NOMO-1 treated with DMSO at 0.1 percent for 48 hours (cell line): ENCODE measurements at regions not wholly inside any gene's neighbourhood (a gene's known extent, or its start where the extent isn't known, plus 50 kb on each side); places are given as distances from the start of the nearest gene placed in this dataset.
"Not testable (repeated sequence)": the region's sequence is repeated elsewhere in the genome, so short reads cannot be mapped to it uniquely, and the experiment has no call there.

Experiments
- DNase-seq: peaks from one replicate; lab custom pipeline; 2025; ENCODE audit not compliant: unreplicated experiment; lab: John Stamatoyannopoulos, UW

DNA sequence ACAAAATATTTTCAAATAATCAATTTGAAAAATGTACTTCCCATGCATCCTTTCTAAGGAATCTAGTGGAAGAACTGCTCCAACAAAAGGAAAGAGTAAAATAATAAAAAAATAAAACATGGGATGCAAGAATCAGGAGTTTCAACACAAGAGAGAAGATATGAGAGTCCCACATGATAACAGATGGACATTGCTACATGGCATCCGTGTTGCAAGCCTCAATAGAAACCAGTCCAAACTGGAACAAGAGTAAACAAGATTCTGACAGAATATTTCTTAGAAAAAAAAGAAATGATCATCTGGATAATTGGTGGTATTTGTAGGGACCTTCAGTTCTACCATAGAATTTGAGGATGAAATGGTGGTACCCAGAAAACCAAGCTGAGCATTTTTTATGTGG lies 186.8 kb downstream of the FRK start:
- DNase-seq: no peak

DNA sequence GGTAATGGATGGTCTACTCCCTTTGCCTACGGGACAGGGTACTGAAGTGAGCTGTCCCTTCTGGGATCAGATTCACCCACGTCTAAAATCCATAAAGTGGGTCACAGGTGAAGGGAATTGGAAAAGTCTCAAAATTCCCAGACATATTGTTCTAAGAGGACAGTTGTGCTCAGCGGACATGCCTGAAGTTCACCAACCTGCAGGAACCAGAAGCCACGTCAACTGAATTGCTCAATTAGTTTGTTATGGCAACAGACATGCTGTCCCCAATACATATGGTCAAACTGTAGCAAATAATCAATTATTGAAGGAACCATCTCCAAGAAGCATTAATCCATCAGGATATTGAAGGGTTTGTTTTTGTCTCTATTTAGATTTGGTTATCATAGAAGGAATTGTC lies 190.2 kb downstream of the FRK start:
- DNase-seq: no peak

DNA sequence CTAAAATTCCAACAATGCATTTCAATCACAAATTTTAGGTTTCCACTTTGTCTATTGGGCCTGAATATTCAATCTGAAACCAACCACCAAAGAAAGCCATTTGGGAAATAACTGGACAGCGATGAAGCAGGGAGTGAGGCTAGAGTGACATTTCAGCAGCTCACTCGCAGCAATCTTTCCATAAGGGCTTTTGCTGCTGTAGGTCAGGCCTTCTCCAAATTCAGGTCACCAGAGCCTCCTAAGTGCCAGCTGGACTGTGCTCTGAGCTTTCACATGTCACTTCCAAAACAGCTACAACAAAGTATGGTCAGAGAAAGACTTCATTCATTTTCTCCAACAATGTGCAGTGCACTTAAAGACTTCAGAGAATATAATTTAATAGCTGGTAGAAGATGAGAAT lies 194.8 kb downstream of the FRK start:
- DNase-seq: no peak

DNA sequence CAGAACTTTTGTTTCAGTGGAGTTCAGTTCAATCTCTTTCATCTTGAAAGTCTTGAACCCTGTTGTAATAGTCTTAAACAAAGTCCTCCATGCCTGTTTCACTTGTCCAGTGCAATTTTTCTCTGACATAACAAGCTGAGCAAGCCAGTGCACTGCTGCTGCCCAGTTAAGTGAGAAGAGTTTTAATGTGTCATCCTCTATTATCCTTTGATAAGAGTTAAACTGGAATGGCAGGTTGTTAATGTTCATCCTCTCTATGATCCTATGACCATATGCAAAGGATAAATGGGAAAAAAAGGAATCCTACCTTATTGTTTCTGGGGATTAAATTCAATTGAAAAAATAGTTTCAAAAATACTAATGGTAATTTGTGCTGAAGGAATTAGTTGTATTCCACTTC lies 197.5 kb downstream of the FRK start:
- no peak for DNase-seq

DNA sequence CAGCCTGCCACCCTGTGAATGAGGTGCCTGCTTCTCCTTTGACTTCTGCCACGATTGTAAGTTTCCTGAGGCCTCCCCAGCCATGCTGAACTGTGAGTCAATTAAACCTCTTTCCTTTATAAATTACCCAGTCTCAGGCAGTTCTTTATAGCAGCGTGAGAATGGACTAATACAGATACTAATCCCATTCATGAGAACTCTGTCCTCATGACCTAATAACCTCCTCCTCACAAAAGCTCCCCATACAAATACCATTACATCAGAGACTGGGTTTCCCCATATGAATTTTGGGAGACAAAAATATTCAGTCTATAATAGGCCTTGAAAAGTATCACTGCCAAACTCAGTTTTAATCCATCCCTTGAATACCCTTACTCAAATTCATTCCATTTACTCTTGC lies 199.0 kb downstream of the FRK start:
- DNase-seq: not testable (repeated sequence)

DNA sequence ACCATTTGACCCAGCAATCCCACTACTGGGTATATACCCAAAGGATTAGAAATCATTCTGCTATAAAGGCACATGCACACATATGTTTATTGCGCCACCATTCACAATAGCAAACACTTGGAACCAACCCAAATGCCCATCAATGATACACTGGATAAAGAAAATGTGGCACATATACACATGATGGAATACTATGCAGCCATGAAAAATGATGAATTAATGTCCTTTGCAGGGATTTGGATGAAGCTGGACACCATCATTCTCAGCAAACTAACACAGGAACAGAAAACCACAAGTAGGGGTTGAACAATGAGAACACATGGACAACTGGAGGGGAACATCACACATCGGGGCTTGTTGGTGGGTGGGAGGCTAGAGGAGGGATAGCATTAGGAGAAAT lies 201.1 kb downstream of the FRK start:
- DNase-seq: not testable (repeated sequence)

DNA sequence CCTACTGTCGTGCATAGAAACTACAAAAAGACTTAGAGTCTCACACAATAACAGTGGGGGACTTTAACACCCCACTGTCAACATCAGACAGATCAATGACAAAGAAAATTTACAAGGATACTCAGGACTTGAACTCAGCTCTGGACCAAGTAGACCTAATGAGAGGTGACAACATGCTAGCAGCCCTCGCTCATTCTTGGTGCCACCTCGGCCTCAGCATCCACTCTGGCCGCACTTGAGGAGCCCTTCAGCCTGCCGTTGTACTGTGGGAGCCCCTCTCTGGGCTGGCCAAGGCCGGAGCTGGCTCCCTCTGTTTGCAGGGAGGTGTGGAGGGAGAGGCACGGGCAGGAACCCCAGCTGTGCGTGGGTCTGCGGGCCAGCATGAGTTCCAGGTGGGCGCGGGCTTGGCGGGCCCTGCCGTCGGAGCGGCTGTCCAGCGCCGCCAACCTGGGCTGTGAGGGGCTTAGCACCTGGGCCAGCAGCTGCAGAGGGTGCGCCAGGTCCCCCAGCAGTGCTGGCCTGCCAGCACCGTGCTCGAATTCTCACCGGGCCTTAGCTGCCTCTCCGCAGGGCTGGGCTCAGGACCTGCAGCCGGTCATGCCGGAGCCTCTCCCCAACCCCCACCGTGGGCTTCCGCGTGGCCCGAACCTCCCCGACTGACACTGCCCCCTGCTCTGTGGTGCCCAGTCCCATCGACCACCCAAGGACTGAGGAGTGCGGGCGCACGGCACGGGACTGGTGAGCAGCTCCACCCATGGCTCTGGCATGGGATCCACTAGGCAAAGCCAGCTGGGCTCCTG lies 205.6 kb downstream of the FRK start:
- no peak for DNase-seq

DNA sequence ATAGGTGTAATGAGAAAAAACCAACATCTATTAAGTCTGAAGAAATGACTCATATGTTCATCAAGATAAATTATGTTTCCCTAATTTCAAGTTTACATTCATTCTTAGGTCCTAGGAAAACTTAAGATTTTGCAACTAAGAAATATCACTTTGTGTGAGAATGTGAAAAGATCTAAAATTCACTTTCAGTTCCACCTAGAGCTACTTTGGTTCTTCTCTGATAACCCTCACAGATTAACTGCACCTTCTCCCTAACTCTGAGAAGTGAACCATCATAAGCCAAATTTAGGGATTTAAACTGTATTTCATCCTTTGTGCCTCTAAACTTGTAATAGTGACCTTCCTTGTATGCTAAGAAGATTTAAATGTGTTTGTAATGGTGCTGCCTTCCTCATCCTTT lies 213.0 kb downstream of the FRK start:
- no peak for DNase-seq

DNA sequence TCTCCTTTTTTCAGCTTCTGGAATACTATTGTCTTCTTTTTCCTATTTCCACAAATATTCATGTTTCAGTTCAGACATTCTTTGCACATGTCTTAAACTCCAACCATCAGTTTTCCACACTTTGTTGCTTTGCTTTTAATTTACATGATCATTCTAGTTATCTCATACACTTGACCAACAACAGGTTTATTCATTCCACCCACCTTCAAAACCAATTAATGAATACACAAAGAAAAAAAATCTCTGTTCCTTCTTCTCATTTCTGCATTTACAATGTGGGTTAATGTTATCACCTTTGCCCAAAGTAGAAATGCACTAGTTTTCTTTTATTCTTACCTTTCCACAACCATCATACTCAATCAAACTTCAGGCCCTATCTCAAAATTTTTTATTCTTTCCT lies 216.7 kb downstream of the FRK start:
- no peak for DNase-seq

DNA sequence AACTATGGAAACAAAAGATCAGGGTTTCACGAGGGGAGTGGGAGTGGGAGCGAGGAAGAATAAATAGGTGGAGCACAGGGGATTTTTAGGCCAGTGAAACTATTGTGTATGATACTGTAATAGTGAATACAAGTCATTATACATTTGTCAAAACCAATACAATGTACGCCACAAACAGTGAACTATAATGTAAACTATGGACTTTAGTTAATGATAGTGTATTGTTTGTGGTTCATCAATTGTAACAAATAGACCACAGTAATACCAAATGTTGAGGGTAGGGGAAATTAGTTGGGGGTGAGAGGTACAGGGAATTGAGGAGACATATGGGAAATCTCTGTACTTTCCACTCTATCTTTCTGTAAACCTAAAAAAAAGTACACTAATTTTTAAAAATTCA lies 218.4 kb downstream of the FRK start:
- no peak for DNase-seq

DNA sequence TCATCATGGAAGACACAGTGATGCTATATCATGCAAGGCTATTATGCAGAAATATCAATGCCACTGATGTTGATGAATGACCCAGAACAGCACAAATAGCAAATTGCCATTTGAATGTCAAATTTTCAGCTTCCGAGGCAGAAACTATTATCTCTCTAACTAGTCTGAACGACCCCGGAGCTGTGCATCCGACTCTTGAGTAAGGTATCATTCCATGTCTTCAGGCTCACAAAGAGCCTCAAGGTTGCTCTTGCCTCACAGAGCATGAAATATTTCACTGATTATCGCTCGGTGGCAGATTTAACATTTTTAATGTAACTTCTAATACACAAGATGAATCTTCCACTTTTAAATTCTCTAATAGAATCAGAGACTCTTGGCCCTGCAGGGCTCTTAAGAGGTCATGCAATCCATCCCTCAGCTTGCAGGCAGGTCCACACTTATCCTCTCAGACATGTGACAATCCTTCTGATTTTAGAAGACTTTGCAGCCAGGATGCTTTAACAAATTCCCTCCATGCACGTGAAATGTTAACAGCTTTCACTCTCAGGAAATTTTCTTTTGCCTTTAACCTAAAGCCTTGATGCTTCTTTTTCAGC lies 221.0 kb downstream of the FRK start:
- DNase-seq: no peak

DNA sequence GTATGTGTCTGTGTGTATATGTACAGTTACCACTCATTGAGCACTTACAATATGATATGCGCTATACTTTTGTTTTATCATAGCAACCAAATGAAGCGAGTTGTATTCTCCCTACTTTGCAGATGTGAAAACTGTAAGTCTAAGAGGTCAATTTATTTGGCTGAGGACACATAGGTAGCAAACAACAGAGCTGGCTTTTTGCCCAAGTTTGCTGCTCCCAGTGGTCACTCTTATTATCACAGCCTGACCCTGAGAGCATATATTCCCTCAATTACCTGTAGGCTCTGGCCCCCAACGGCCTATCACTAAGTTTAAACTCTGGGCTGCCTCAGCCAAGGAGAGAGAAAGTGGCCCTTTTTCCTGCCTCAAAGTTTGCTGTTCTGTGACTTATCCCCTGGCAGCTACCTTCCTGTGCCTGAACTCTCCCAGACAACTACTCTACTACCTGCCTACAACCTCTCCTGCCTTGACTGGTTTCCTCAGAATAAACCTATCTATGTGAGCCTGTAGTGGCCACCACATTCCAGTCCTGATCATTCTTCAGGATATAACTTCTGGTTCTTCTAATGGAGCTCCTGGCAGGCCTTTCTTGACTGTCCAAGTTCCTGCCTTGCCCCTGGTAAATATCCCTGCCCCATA lies 221.8 kb downstream of the FRK start:
- DNase-seq: no peak

DNA sequence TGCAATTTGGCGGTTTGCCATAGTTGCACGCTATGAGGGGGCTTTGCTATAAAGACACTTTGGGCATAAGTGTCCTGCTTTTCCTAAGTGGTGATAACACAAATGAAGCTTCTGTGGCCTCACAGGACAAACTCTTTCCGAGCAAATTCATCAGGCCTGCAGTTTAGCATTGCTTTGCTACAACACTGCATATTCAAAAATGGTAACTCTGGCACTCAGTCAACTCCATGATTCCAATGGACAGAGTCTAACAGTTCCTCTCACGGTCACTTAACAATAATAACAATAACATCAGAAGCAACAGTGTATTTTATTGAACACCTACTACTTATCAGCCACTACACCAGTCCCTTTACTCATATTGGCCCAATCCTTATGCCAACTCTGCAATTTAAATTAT lies 222.5 kb downstream of the FRK start:
- DNase-seq: no peak

DNA sequence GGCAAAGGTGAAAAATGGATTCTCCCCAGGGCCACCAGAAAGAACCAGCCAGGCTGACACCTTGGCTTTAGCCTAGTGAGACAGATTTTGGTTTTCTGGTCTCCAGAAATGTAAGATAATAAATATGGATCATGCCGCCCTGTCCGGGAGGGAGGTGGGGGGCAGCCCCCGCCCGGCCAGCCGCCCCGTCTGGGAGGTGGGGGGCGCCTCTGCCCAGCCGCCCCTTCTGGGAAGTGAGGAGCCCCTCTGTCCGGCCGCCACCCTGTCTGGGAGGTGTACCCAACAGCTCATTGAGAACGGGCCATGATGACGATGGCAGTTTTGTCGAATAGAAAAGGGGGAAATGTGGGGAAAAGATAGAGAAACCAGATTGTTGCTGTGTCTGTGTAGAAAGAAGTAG lies 224.3 kb downstream of the FRK start:
- not testable (repeated sequence) for DNase-seq

DNA sequence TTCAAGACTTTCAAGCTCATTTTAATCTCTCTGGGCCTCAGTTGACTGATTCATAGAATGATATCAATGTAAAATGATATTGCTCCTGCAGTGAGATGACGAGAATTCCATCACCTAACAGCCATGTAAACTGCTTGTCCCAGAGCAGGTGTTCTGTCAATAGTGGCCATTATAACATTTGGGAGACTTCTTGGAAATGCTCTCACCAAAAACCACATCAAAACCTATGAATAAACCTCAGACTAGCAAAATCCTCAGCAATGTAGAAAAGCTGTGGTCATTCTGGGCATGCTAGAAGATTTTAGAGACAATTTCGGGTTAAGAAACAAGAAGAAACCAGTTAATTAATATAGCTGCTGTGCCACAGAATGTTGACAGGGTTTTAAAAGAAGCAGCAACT lies 225.4 kb downstream of the FRK start:
- no peak for DNase-seq

DNA sequence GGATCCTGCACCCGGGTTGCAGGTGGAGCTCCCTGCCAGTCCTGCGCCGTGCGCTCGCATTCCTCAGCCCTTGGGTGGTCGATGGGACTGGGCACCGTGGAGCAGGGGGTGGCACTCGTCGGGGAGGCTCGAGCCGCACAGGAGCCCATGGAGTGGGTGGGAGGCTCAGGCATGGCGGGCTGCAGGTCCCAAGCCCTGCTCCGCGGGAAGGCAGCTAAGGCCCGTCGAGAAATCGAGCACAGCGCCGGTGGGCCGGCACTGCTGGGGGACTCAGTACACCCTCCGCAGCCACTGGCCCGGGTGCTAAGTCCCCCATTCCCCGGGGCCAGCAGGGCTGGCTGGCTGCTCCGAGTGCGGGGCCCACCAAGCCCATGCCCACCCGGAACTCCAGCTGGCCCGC lies 226.1 kb downstream of the FRK start:
- DNase-seq: not testable (repeated sequence)

DNA sequence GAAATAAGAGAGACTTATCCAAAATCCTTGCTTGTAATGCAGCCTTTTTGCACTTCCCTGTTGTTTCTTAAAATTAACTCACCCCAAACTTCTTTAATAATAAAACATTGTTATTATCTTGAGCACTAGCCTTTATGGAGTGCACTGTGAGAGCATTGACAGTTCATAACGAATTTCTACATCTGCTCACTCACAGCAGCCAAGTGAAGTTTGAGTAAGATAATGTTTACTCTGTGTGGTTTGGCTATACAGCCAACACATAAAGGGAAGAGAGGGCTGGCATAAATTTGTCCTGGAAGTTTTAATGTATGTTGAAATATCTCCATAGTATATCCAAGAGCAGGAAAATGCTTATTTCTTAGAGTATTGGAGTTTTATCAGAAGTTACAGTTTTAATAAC lies 227.9 kb downstream of the FRK start:
- no peak for DNase-seq

DNA sequence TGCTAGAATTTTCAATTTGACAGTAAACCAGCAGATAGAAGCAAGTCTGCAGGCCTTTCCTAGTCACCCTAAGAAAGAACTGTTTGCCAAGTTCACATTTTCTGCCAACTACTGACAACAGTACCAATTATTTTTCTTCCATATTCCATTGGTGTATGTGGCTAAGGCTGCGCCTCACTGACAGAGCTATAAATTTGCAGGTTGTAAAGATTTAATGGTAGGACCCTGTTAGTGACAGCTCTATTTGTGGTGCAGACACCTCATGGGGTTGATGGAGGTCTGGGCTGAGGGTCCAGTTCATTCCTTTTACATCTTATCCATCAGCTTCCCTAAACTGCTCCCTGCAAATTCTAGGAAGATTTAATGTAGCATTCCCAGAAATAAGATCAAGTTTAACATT lies 228.5 kb downstream of the FRK start:
- no peak for DNase-seq

DNA sequence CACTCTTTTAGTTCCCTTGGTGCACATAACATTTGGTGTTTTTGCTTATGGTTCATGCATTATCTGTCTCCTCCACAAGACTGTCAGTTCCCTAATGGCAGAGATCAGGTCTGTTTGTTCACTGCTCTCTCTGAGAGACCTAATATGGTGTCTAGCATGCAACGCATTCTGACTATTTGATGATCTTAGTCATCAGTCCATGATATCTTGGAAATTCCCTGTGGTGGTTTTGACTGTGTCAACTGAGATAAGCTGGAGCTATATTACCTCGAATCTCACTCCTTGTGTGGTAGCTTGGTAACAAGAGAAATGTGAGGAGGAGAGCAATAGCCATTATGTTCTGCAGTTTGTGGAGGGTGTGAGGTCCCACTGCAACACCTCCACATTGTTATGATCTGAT lies 229.8 kb downstream of the FRK start:
- no peak for DNase-seq

DNA sequence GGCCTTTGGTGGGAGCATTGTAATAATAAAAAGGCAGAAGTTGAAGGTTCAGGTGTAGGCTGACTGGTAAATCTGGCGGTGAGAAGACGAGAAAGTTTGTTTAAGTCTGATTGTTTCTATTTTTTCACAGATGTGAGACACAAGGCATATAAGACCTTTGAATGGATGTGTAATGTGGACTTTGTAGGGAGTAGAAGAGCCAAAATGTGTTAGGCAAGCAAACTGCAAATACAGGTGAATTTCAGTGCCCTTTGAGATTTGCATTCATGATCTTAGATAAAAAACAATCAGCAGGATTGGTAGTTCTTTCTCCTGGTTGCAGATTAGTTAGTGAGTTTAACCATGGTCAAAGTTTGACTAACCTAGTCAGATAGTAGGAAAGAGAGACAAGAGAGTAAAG lies 238.9 kb downstream of the FRK start:
- no peak for DNase-seq

DNA sequence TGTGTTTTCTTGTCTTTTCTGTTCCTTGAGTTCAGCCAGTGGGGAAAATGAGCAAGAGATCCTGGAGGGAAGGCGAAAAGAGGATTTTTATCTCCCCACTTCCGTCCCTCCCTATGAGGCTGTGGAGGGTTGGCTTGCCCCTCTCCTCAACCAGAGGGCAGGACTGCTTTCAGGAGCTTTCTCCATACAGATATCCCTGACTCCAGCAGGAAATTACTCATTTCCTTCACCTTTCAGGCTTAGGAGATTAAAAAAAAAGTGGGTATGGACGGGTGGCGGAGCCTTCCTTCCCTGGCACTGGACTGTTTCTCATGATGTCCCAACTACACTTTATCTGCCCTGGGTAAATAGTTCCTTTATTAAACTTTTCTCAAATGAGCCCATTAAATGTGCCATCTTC lies 241.2 kb downstream of the FRK start:
- DNase-seq: no peak

DNA sequence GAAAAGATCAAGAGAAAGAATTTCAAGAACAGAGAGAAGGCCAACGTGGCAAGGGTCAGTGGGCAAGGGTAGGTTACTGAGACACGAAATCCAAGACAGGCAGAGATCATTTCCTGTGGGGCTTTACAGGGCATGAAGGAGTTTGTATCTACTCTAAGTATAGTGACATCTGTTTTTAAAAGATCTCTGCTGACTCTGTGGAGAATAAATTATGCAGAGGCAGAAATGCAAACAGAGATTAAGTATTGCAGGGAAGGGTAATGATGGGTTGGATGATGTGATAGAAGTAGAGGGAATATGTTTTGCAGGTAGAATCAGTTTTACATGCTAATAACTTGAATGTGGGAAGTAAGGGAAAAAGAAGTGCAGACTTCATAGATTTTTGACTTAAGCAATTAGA lies 243.5 kb downstream of the FRK start:
- no peak for DNase-seq

DNA sequence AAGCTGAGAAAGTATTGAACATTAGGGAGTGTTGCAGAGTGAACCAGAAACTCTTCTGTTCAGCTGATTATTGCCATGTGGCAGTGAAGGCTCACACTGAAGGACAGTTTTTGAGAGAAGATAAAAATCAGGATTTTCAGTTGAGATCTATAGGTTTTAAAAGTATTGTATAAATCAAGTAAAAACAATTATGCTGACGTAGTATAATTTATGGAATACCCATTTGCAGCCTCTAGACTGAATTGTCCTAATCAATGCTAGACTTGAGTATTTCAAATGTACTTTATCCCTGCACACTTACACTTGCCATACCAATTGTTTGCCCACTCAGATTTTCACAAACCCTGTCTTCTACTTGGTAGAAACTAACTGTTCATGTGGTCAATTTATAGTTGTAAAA lies 245.8 kb downstream of the FRK start:
- no peak for DNase-seq
